Activated naive CD4-positive, alpha-beta T cell treated with anti-CD3 and anti-CD28 coated beads for 36 hours (primary cell): ENCODE measurements at regions not wholly inside any gene's neighbourhood (a gene's known extent, or its start where the extent isn't known, plus 50 kb on each side); places are given as distances from the start of the nearest gene placed in this dataset.

Experiments
- CTCF ChIA-PET: fragments of 350-600 bp; sonication (Branson Sonifier 250); formaldehyde crosslinking; loops from one replicate; lab custom pipeline; 2021; ENCODE audit warnings: antibody characterized with exemption; lab: Charles Lee
- DNase-seq: peaks from one replicate; pipeline ENCODE4 v3.0.0-alpha.2; 2020
- H3K27ac Mint-ChIP-seq: one replicate; pipeline ENCODE4 v1.8.0; 2021; ENCODE audit warnings: mild to moderate bottlenecking, mixed read lengths
- H3K27me3 Mint-ChIP-seq: one replicate; pipeline ENCODE4 v1.8.0; 2021; ENCODE audit warnings: low read depth, mixed read lengths
- H3K36me3 Mint-ChIP-seq: one replicate; pipeline ENCODE4 v1.8.0; 2021; ENCODE audit warnings: low read depth, mixed read lengths
- H3K4me1 Mint-ChIP-seq: one replicate; pipeline ENCODE4 v1.8.0; 2021; ENCODE audit warnings: low read depth, mixed read lengths
- H3K4me3 Mint-ChIP-seq: one replicate; pipeline ENCODE4 v1.8.0; 2021; ENCODE audit warnings: mild to moderate bottlenecking, moderate library complexity, mixed read lengths
- H3K9me3 Mint-ChIP-seq: one replicate; pipeline ENCODE4 v1.8.0; 2021; ENCODE audit warnings: mixed read lengths
- intact Hi-C: fragments of 100-400 bp; cut with micrococcal nuclease; formaldehyde crosslinking; loops from one replicate; pipeline ENCODE4 v1.15.1; 2023

DNA sequence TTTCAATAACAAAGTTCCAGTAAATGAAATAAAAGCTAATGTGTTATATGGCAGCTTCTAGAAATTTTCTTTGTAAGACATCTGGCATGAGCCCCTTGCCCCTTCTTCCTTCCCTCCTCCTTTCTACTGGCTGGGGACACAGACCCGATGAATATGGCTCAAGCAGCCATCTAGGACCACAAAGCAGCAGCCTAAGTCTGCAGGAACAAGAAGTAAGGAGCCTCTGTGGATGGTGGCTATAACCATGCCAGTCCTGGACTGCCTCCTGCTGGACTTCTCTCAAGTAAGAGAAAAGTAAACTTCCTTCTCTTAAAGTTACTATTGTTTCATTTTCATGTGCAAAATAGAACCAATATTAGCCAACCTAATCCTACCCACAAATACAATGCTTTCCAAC lies 114.9 kb upstream of the DST start:
- CTCF ChIA-PET = interaction anchor here (0.8 to 1.6 kb wide), 5 partner anchors 9 to 94 kb away, joined by 3 to 7 read pairs (median 3); no protein-coding TSS in a partner anchor

DNA sequence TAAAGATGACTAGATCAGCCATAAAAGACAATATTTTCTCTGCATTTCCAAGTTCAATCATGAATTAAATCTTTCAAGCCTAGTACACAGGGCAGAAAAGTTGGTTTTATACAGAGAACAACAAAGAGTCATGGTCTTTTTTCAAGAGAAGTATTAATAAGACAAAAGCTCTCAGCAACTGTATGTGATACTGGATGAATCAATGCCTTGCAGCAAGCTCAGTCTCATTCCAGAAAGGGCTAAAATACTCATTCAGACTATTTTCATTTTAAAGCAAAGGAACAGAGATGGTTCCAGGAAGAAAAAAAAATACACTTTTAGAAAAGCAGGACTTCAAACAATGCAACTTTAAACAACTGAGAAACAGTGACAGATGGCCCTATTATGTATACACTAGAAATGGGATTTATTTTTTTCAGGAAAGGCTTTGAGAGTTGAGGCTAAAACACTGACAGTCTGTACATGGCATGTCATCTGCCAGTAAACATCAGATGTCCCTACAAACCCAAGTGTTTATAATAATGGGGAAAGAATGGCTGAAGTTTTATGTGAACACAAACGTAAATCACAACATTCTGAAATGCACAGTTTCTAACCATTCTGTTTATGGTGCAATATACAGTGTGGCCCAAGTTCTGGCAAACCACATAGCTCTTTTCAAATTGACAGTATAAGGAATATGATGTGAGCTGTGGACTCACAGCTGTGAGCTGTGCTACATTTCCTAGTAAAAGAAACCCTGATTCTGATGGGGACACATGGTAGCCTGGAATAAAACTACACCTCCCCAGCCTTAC lies 114.3 kb upstream of the DST start:
- CTCF ChIA-PET = interaction anchor here (1.3 to 1.6 kb wide), 4 partner anchors 9 to 94 kb away, joined by 3 to 7 read pairs (median 4); no protein-coding TSS in a partner anchor
- H3K27ac Mint-ChIP-seq = no peak overlapping the region
- no peaks in the 10 kb centered on the region for H3K36me3 Mint-ChIP-seq
- intact Hi-C loops = loop anchor here (1.0 to 5.0 kb wide), 2 partner anchors 48 to 120 kb away; no protein-coding TSS in a partner anchor
- no peak overlapping the region for H3K4me3 Mint-ChIP-seq
- DNase-seq = no peak
- H3K4me1 Mint-ChIP-seq = peaks cover 5% of the 10 kb centered on the region
- H3K9me3 Mint-ChIP-seq = no peaks in the 10 kb centered on the region
- H3K27me3 Mint-ChIP-seq = peaks cover 2% of the 10 kb centered on the region

More for the DNA sequence above, 114.9 kb upstream of the DST start:
- Mint-ChIP-seq H3K9me3 (no peaks in the 10 kb centered on the region), H3K36me3 (no peaks in the 10 kb centered on the region), H3K27me3 (peaks cover 2% of the 10 kb centered on the region), H3K4me3 (no peak overlapping the region), H3K27ac (no peak overlapping the region), H3K4me1 (peaks cover 5% of the 10 kb centered on the region)
- DNase-seq = no peak
- intact Hi-C loops = loop anchor here (1.0 to 5.0 kb wide), 2 partner anchors 48 to 120 kb away; no protein-coding TSS in a partner anchor

DNA sequence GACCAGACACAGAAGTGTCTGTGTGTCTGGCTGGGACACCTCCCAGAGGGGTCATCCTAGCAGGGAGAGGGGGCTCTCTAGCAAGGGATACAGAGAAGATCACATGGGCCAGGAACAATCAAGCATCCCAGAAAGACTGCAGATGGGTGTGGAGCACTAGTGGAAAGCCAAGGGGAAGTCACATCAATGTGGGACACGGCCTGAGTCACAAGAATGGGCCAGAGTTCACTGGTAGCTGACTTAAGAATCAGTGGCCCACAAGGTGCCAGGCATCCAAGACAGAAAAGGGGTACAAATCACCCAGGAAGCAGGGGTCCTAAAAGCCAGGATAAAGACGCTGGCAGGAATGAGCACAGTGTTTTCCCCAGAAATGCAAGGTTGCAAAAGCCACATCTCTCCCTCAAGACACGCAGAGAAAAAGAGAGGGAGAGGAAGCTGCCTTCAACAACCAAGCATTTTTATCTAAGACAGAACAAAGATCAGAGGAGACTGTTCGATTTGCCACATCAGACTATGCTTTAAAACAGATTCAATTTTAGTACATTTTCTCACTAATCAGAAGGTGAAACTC lies 113.6 kb upstream of the DST start:
- CTCF ChIA-PET = interaction anchor here (1.6 kb wide), 1 partner anchor 10 kb away, joined by 3 read pairs; no protein-coding TSS in a partner anchor
- peaks cover 2% of the 10 kb centered on the region for H3K27me3 Mint-ChIP-seq
- H3K36me3 Mint-ChIP-seq = no peaks in the 10 kb centered on the region
- H3K9me3 Mint-ChIP-seq = no peaks in the 10 kb centered on the region
- no peak overlapping the region for H3K27ac Mint-ChIP-seq
- H3K4me1 Mint-ChIP-seq = peaks cover 5% of the 10 kb centered on the region
- DNase-seq = no peak
- no peak overlapping the region for H3K4me3 Mint-ChIP-seq
- intact Hi-C loops = loop anchor here (5.0 kb wide), 1 partner anchor 119 kb away; no protein-coding TSS in a partner anchor

DNA sequence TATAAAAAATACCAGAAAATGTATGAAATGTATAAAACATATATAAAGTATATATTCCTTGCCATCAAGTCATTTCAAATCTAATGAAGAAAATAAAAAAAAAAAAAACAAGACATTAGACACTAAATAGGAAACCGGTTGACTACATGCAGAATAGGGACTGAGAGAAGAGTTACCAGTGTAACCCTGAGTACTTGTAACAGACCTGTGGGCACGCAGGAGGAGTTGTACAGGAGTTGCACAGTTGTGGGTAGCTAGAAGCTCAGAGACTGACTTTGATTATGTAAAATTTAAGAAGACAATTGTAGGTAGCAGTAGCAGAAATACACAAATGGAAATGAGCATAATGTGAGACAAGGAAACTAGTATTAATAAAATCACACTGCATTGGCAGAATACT lies 112.4 kb upstream of the DST start:
- H3K27me3 Mint-ChIP-seq = peaks cover 2% of the 10 kb centered on the region
- peaks cover 5% of the 10 kb centered on the region for H3K4me1 Mint-ChIP-seq
- no peaks in the 10 kb centered on the region for H3K9me3 Mint-ChIP-seq
- no peak for DNase-seq
- CTCF ChIA-PET = interaction anchor here (0.7 kb wide), 1 partner anchor 789 kb away, joined by 4 read pairs; no protein-coding TSS in a partner anchor
- intact Hi-C loops = loop anchor here (5.0 kb wide), 1 partner anchor 118 kb away; no protein-coding TSS in a partner anchor
- no peaks in the 10 kb centered on the region for H3K36me3 Mint-ChIP-seq
- H3K4me3 Mint-ChIP-seq = no peak overlapping the region
- no peak overlapping the region for H3K27ac Mint-ChIP-seq

DNA sequence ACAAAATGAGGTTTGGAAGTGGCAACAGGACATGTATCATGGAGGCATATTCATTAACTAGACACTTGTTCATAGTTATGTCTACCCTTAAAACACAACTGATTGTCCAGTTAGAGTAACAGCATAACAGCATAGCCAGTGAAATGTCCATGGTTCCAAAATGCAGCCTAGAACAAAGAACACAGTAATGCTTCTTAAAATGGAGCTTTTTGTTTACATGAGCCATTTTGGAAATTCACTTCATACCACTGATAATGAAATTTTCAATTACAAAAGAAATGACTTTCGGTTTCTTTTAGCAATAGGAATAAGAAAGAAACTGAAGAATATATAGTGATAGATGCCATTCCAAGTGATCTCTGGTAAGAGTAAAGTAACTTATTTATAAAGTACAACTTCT lies 111.1 kb upstream of the DST start:
- no peak overlapping the region for H3K27ac Mint-ChIP-seq
- CTCF ChIA-PET = no interaction called here
- peaks cover 10% of the 10 kb centered on the region for H3K4me1 Mint-ChIP-seq
- H3K9me3 Mint-ChIP-seq = no peaks in the 10 kb centered on the region
- H3K36me3 Mint-ChIP-seq = no peaks in the 10 kb centered on the region
- intact Hi-C loops = no loop called here
- H3K4me3 Mint-ChIP-seq = no peak overlapping the region
- DNase-seq = no peak
- H3K27me3 Mint-ChIP-seq = peaks cover 2% of the 10 kb centered on the region

DNA sequence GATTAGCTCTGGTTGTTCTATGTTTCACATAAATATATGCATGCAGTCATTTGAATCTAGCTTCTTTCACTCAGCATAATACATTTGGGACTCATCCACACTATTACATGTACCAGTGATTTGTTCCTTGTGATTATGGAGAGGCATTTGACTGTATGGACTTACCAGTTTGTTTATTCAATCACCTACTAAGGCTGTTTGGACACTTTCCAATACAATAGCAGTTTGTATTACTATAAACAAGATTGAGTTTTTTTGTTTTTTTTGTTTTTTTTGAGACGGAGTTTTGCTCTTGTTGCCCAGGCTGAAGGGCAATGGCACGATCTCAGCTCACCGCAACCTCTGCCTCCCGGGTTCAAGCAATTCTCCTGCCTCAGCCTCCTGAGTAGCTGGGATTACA lies 109.8 kb upstream of the DST start:
- CTCF ChIA-PET = interaction anchor here (0.5 kb wide), 1 partner anchor 14 kb away, joined by 3 read pairs; no protein-coding TSS in a partner anchor
- Mint-ChIP-seq H3K4me1 (peaks cover 10% of the 10 kb centered on the region), H3K9me3 (no peaks in the 10 kb centered on the region), H3K4me3 (no peak overlapping the region), H3K27ac (no peak overlapping the region), H3K36me3 (no peaks in the 10 kb centered on the region), H3K27me3 (peaks cover 2% of the 10 kb centered on the region)
- intact Hi-C loops = no loop called here
- DNase-seq = no peak

DNA sequence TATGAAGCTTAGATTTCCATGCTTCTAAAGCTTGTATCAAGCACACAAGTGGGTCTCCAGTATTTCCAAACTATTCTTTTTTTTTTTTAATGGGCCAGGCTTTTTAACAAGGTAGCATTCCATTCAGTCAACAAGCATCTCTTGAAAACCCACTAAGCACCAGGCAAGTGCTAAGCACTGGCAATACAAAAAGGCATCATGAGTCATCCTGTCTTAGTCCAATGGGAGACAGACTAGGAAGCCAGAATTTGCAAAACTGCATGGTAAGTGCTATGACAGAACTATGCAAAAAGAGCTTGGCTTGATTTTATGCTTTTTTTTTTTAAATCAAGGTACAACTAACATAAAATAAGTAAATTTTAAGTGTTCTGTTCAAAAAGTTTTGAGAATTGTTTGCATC lies 109.3 kb upstream of the DST start:
- H3K4me3 Mint-ChIP-seq = no peak overlapping the region
- peaks cover 9% of the 10 kb centered on the region for H3K4me1 Mint-ChIP-seq
- CTCF ChIA-PET = interaction anchor here (0.5 to 1.6 kb wide), 3 partner anchors 13 to 157 kb away, joined by 3 to 13 read pairs (median 3); no protein-coding TSS in a partner anchor

DNA sequence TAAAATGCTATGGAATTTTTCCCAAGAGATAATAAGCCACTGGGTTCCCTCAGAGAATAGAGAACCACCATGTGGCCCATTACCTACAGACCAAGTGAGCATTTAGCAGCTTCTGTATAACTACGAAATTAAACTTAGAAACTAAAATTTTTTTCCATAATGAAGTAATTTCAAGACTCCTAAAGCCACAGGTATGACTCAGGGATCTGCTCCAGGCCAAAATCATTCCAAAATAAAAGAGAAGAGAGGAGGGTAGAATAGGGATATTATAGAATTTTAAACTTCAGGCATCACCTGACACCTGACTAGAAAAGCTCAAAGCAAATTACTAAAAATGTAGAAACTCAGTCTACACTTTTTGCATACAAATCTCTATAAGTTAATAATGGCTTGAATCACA lies 108.9 kb upstream of the DST start:
- intact Hi-C loops = no loop called here
- Mint-ChIP-seq H3K9me3 (no peaks in the 10 kb centered on the region), H3K4me3 (no peak overlapping the region), H3K4me1 (peaks cover 7% of the 10 kb centered on the region), H3K36me3 (no peaks in the 10 kb centered on the region), H3K27ac (no peak overlapping the region), H3K27me3 (peaks cover 2% of the 10 kb centered on the region)
- CTCF ChIA-PET = interaction anchor here (1.0 to 1.6 kb wide), 3 partner anchors 42 to 156 kb away, joined by 3 to 13 read pairs (median 4); no protein-coding TSS in a partner anchor
- no peak for DNase-seq

More for the DNA sequence above, 109.3 kb upstream of the DST start:
- intact Hi-C loops = no loop called here
- DNase-seq = no peak
- Mint-ChIP-seq H3K27ac (no peak overlapping the region), H3K9me3 (no peaks in the 10 kb centered on the region), H3K27me3 (peaks cover 2% of the 10 kb centered on the region), H3K36me3 (no peaks in the 10 kb centered on the region)

DNA sequence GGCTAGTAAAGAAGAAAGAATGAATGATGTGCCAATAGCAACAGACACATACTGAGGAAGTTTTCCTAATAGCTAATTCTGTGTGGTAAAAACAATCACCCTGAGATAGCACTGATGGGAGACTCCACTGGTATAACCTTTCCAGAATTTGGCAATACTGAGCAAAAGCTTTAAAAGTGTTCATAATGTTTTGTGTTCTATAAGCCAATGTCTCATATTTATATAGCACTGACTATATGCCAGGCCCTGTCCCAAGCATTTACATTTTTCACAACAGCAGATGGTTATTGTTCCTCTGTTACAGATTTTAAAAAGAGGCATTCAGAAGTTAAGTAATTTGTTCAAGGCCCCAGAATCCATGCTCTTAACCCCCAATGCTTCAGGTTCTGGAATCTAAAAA lies 108.0 kb upstream of the DST start:
- H3K4me1 Mint-ChIP-seq = peaks cover 7% of the 10 kb centered on the region
- no peaks in the 10 kb centered on the region for H3K9me3 Mint-ChIP-seq
- no peak overlapping the region for H3K27ac Mint-ChIP-seq
- H3K4me3 Mint-ChIP-seq = no peak overlapping the region
- intact Hi-C loops = no loop called here
- H3K27me3 Mint-ChIP-seq = no peaks in the 10 kb centered on the region
- no peak for DNase-seq
- H3K36me3 Mint-ChIP-seq = no peaks in the 10 kb centered on the region
- CTCF ChIA-PET = interaction anchor here (1.0 to 1.6 kb wide), 2 partner anchors 41 to 155 kb away, joined by 3 to 4 read pairs; no protein-coding TSS in a partner anchor

DNA sequence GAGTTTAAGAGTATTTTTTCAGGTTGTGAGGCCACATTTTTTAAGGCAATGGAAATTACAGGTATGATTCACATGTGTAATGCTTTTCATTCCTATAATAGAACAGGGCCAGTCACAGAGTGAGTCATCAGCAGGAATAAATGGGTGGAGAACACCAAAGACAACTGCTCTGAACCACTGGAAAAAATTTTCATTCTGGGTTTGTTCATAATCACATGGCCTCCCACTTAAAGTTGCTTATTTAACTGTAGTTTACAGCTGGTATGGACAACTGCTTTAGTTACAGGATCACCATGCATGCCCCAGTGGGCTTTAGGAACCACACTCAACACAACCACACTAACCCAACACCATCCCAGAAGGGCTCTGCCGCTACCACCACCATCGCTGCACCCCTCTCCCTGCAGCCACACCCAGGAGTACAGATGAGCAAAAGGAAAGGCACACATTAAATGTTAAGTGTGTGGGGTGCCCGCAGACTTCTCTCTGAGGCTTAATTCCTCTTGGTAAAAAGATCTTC lies 107.0 kb upstream of the DST start:
- intact Hi-C loops = no loop called here
- CTCF ChIA-PET = interaction anchor here (0.6 kb wide), 1 partner anchor 14 kb away, joined by 3 read pairs; no protein-coding TSS in a partner anchor
- H3K36me3 Mint-ChIP-seq = no peaks in the 10 kb centered on the region

DNA sequence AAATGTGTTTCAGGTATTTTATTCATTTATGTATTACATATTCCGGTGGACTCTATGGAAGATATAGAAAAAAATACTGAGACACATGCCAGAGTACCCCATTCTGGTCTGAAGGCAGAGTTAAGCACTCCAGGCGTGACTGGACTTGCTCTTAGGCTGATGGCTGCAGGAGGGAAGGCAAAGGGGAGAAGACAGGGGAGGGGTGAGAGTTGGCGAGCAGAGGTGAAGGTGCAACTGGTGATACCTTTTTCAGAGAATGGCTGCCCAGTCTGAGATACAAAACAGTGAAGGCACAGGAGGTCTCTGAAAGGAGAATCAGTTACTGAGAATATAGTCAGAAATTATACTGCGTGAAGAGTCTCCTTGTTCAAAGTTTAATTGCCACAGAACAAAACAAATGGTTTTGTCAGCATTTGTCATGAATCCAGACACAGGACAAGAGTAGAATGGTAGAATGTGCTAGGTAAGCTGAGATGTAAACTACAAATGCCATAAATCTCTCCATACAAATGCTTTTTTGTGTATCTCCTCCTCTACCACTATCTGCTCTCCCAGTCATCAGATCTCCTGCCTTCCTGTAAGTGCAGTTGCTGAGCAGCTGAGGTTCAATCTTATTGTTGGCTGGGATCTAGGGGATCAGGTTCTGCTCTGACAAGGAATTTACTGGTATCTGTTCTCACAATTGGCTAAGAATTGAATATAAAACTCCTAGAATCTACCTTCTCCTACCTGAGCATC lies 104.2 kb upstream of the DST start:
- no peaks in the 10 kb centered on the region for H3K9me3 Mint-ChIP-seq
- peaks cover 5% of the 10 kb centered on the region for H3K4me1 Mint-ChIP-seq
- peaks cover 7% of the 10 kb centered on the region for H3K27me3 Mint-ChIP-seq
- CTCF ChIA-PET = no interaction called here
- DNase-seq = no peak
- H3K4me3 Mint-ChIP-seq = no peak overlapping the region
- no peaks in the 10 kb centered on the region for H3K36me3 Mint-ChIP-seq
- H3K27ac Mint-ChIP-seq = no peak overlapping the region
- intact Hi-C loops = no loop called here

More for the DNA sequence above, 107.0 kb upstream of the DST start:
- Mint-ChIP-seq H3K27ac (no peak overlapping the region), H3K4me1 (peaks cover 7% of the 10 kb centered on the region), H3K4me3 (no peak overlapping the region), H3K27me3 (no peaks in the 10 kb centered on the region), H3K9me3 (no peaks in the 10 kb centered on the region)
- no peak for DNase-seq
